Panc1 (cell line): ENCODE measurements at regions not wholly inside any gene's neighbourhood (a gene's known extent, or its start where the extent isn't known, plus 50 kb on each side); places are given as distances from the start of the nearest gene placed in this dataset.

Experiments
- ATAC-seq: fragments of 200-7000 bp; cut with Tn5 transposase; 2 replicates; pipeline ENCODE4 v1.9.1; 2020; ENCODE audit warnings: mild to moderate bottlenecking, moderate library complexity
- BruUV-seq: library from RNA; stranded (reverse); fragments of 400-500 nt; replicated peaks from 2 replicates; lab custom pipeline; 2021; lab: Mats Ljungman, UMichigan
- CTCF ChIA-PET: fragments of 300-600 bp; sonication (Branson Sonifier 250); formaldehyde crosslinking; loops from one replicate; lab custom pipeline; 2022; ENCODE audit warnings: antibody characterized with exemption; lab: Charles Lee
- POLR2A ChIA-PET: fragments of 300-600 bp; sonication (Branson Sonifier 250); formaldehyde crosslinking; loops from one replicate; lab custom pipeline; 2022; ENCODE audit warnings: antibody characterized with exemption; lab: Charles Lee
- DNase-seq: peaks from one replicate; pipeline ENCODE4 v3.0.0-alpha.2; 2010; ENCODE audit warnings: low read depth, low spot score
- H3K27ac ChIP-seq: 2 replicates; pipeline ENCODE4 v1.5.1; 2011; ENCODE audit warnings: mild to moderate bottlenecking, low read length, inconsistent platforms
- H3K27me3 ChIP-seq: fragments of 200-500 bp; sonication (Bioruptor generic); 2 replicates; pipeline ENCODE4 v1.6.0; 2014; ENCODE audit warnings: low read length, inconsistent platforms; ENCODE audit not compliant: control insufficient read depth, insufficient read depth
- H3K36me3 ChIP-seq: fragments of 200-500 bp; sonication (Bioruptor generic); 2 replicates; pipeline ENCODE4 v1.5.1; 2014; ENCODE audit warnings: inconsistent platforms, mild to moderate bottlenecking, low read length, moderate library complexity; ENCODE audit not compliant: control insufficient read depth, insufficient read depth
- H3K4me1 ChIP-seq: 2 replicates; pipeline ENCODE4 v1.5.1; 2011; ENCODE audit warnings: inconsistent platforms, mild to moderate bottlenecking, low read length, moderate library complexity; ENCODE audit not compliant: control insufficient read depth, insufficient read depth
- H3K4me3 ChIP-seq, 2 experiments: 2 replicates each; pipeline ENCODE4 v1.5.1; 2011 to 2012; ENCODE audit warnings: low read depth in 2 of 2, low read length in 2 of 2, mild to moderate bottlenecking in 2 of 2, inconsistent platforms in 1 of 2, moderate library complexity in 1 of 2
- H3K9me3 ChIP-seq: fragments of 200-500 bp; sonication (Bioruptor generic); 2 replicates; pipeline ENCODE4 v1.5.1; 2014; ENCODE audit warnings: low read depth, mild to moderate bottlenecking, inconsistent platforms, low read length, moderate library complexity; ENCODE audit not compliant: control insufficient read depth, insufficient read depth
- POLR2AphosphoS5 ChIP-seq: IDR thresholded peaks from 2 replicates; pipeline ENCODE4 v1.6.1; 2012; ENCODE audit warnings: mild to moderate bottlenecking, low read depth, low read length, moderate library complexity
- SIN3A ChIP-seq: IDR thresholded peaks from 2 replicates; pipeline ENCODE4 v1.6.1; 2012; ENCODE audit warnings: low read depth, mild to moderate bottlenecking, low read length, moderate library complexity, borderline replicate concordance; ENCODE audit not compliant: insufficient read depth
- TCF7L2 ChIP-seq: IDR thresholded peaks from 2 replicates; pipeline ENCODE4 v1.6.1; 2011; ENCODE audit warnings: mild to moderate bottlenecking, low read depth, low read length, inconsistent platforms
- in situ Hi-C: cut with HindIII; loops from 2 replicates; pipeline ENCODE4 v1.10.0; 2016; ENCODE audit warnings: low sequenced_read_pairs, low pct_unique_long_range_greater_than_20kb
- intact Hi-C: fragments of 100-400 bp; cut with micrococcal nuclease; formaldehyde crosslinking; loops from one replicate; pipeline ENCODE4 v1.10.0; 2022; ENCODE audit not compliant: unreplicated experiment
- TF ChIP-seq, protein P1 (sequence below), 2 experiments: IDR thresholded peaks; 2 replicates each; pipeline ENCODE4 v1.6.1; 2011 to 2012; ENCODE audit warnings: low read depth in 2 of 2, control low read depth in 1 of 2, low read length in 1 of 2, mild to moderate bottlenecking in 1 of 2, moderate library complexity in 1 of 2; ENCODE audit not compliant: insufficient read depth in 1 of 2
- TF ChIP-seq, protein P2 (sequence below): fragments of 450-650 bp; IDR thresholded peaks from 2 replicates; pipeline ENCODE4 v1.5.1; 2017; ENCODE audit warnings: mild to moderate bottlenecking

DNA sequence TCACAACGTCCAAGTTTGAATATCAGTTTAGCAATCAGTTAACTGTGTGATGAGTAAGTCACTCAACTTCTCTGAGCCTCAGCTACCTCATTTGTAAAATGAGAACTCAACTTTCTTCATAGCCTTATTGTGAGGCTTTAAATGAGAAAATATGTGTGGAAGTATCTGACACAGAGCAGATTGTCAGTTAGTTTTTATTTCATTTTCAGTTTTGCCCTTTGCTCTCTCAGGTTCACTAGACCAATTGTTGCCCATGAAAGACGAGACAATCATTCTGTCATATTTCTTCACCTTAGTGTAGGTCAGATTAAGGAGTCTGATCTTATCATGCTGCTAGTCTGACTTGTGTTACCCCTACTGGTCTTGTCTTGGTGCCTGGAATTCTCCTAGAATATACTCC, 232.8 kb upstream of the PTBP2 start:
- TF ChIP-seq TCF7L2 (no peak), POLR2AphosphoS5 (no peak), SIN3A (no peak)
- TF ChIP-seq, protein P1, sequence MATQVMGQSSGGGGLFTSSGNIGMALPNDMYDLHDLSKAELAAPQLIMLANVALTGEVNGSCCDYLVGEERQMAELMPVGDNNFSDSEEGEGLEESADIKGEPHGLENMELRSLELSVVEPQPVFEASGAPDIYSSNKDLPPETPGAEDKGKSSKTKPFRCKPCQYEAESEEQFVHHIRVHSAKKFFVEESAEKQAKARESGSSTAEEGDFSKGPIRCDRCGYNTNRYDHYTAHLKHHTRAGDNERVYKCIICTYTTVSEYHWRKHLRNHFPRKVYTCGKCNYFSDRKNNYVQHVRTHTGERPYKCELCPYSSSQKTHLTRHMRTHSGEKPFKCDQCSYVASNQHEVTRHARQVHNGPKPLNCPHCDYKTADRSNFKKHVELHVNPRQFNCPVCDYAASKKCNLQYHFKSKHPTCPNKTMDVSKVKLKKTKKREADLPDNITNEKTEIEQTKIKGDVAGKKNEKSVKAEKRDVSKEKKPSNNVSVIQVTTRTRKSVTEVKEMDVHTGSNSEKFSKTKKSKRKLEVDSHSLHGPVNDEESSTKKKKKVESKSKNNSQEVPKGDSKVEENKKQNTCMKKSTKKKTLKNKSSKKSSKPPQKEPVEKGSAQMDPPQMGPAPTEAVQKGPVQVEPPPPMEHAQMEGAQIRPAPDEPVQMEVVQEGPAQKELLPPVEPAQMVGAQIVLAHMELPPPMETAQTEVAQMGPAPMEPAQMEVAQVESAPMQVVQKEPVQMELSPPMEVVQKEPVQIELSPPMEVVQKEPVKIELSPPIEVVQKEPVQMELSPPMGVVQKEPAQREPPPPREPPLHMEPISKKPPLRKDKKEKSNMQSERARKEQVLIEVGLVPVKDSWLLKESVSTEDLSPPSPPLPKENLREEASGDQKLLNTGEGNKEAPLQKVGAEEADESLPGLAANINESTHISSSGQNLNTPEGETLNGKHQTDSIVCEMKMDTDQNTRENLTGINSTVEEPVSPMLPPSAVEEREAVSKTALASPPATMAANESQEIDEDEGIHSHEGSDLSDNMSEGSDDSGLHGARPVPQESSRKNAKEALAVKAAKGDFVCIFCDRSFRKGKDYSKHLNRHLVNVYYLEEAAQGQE (IDR thresholded peaks at IDR 0.05; ENCODE audit: insufficient read depth in 1 of 2, low read depth in 2 of 2, low read length in 1 of 2), result no peak
- TF ChIP-seq, protein P2, sequence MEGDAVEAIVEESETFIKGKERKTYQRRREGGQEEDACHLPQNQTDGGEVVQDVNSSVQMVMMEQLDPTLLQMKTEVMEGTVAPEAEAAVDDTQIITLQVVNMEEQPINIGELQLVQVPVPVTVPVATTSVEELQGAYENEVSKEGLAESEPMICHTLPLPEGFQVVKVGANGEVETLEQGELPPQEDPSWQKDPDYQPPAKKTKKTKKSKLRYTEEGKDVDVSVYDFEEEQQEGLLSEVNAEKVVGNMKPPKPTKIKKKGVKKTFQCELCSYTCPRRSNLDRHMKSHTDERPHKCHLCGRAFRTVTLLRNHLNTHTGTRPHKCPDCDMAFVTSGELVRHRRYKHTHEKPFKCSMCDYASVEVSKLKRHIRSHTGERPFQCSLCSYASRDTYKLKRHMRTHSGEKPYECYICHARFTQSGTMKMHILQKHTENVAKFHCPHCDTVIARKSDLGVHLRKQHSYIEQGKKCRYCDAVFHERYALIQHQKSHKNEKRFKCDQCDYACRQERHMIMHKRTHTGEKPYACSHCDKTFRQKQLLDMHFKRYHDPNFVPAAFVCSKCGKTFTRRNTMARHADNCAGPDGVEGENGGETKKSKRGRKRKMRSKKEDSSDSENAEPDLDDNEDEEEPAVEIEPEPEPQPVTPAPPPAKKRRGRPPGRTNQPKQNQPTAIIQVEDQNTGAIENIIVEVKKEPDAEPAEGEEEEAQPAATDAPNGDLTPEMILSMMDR, result no peak
- Histone ChIP-seq H3K27ac (no peak overlapping the region), H3K4me3 (no peak overlapping the region), H3K4me1 (no peaks in the 10 kb centered on the region), H3K9me3 (no peaks in the 10 kb centered on the region), H3K27me3 (no peaks in the 10 kb centered on the region), H3K36me3 (no peaks in the 10 kb centered on the region)
- intact Hi-C loops, result no loop called here
- POLR2A ChIA-PET, result no interaction called here
- in situ Hi-C loops, result no loop called here
- no TSS peak for BruUV-seq
- ATAC-seq (no peak), DNase-seq (no peak)
- CTCF ChIA-PET, result no interaction called here

DNA sequence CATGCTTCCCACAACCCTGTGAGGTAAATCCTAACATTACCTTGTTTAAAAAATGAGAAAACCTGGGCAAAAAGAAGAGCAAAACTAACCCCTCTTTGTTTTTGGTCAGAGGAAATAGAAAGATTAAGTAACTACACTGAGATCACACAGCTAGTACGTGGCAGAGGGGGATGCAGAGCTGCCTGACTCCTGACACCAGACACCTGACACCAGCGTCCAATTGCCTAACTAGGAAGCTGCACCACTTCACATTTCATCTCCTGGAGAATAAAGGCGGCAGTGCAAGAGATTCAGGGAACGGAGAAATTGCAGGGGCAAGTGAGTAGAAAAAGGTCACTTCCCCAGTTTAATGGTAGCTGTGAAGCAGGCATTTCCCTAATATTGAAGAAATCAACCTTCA, 229.3 kb upstream of the PTBP2 start:
- H3K27ac ChIP-seq, result no peak overlapping the region
- in situ Hi-C loops (no loop called here), intact Hi-C loops (no loop called here)
- no peaks in the 10 kb centered on the region for H3K4me1 ChIP-seq
- POLR2A ChIA-PET, result no interaction called here
- no TSS peak for BruUV-seq
- no peaks in the 10 kb centered on the region for H3K27me3 ChIP-seq
- no peaks in the 10 kb centered on the region for H3K9me3 ChIP-seq
- TF ChIP-seq TCF7L2, result no peak
- TF ChIP-seq POLR2AphosphoS5, result no peak
- no peak for TF ChIP-seq SIN3A
- TF ChIP-seq, protein P2, result no peak
- TF ChIP-seq, protein P1 (IDR thresholded peaks at IDR 0.05; ENCODE audit: insufficient read depth in 1 of 2, low read depth in 2 of 2, low read length in 1 of 2), result no peak
- CTCF ChIA-PET, result no interaction called here
- H3K36me3 ChIP-seq, result no peaks in the 10 kb centered on the region
- DNase-seq, result no peak
- ATAC-seq, result no peak
- H3K4me3 ChIP-seq, result no peak overlapping the region
